ENCODE measurements at regions not wholly inside any gene's neighbourhood (a gene's known extent, or its start where the extent isn't known, plus 50 kb on each side); places are given as distances from the start of the nearest gene placed in this dataset.

- H3K27ac ChIP-seq = no peak overlapping the region
- TF ChIP-seq CTCF (conservative IDR thresholded peaks at IDR 0.05) (no peak), ZFX (IDR thresholded peaks at IDR 0.05) (no peak)
These were observed 387.3 kb upstream of the TECRL start for GRCh38 chr4:64796581-64796980.

- TF ChIP-seq ZFX (IDR thresholded peaks at IDR 0.05) (no peak), CTCF (conservative IDR thresholded peaks at IDR 0.05) (no peak)
- no peak overlapping the region for H3K27ac ChIP-seq
These were observed 374.9 kb upstream of the TECRL start for GRCh38 chr4:64784125-64784524.

GRCh38 chr4:64781737-64782326, 372.6 kb upstream of the TECRL start:
- no peak overlapping the region for H3K27ac ChIP-seq
- TF ChIP-seq CTCF (conservative IDR thresholded peaks at IDR 0.05) (peak; percentile 81), ZFX (IDR thresholded peaks at IDR 0.05) (no peak)

- no peak overlapping the region for H3K27ac ChIP-seq
- TF ChIP-seq ZFX (IDR thresholded peaks at IDR 0.05) (no peak), CTCF (conservative IDR thresholded peaks at IDR 0.05) (no peak)
These were observed 371.4 kb upstream of the TECRL start for GRCh38 chr4:64780664-64781063.

- no peak overlapping the region for H3K27ac ChIP-seq
- no peak for TF ChIP-seq CTCF (conservative IDR thresholded peaks at IDR 0.05)
- TF ChIP-seq ZFX (IDR thresholded peaks at IDR 0.05) = no peak
These were observed 368.0 kb upstream of the TECRL start for GRCh38 chr4:64777286-64777685.

GRCh38 chr4:64776820-64777219, 367.6 kb upstream of the TECRL start:
- no peak overlapping the region for H3K27ac ChIP-seq
- TF ChIP-seq CTCF (conservative IDR thresholded peaks at IDR 0.05) (no peak), ZFX (IDR thresholded peaks at IDR 0.05) (no peak)

GRCh38 chr4:64774626-64775025, 365.4 kb upstream of the TECRL start:
- no peak overlapping the region for H3K27ac ChIP-seq
- TF ChIP-seq ZFX (IDR thresholded peaks at IDR 0.05) = no peak
- no peak for TF ChIP-seq CTCF (conservative IDR thresholded peaks at IDR 0.05)
